ENCODE measurements at regions not wholly inside any gene's neighbourhood (a gene's known extent, or its start where the extent isn't known, plus 50 kb on each side); places are given as distances from the start of the nearest gene placed in this dataset.

DNA sequence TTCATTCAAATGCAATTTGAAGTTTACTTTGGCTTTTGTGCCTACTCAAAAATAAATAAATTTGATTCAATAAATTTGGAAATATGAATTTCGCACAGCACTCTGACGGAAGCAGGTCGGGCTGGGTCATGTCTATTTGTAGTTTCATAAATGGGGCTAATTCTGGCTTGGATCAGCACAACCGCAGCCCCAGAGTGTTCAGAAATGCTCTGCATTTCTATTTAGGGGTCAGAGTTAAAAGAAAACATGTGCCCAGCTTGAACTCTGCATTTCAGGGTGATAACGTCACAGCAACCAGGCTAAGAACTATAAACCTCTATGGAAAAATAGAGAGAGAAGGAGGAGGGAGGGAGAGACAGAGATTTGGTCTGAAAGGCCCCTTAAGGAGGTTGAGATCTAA is 480.9 kb upstream of the NOX3 start:
- FAIRE-seq (no peak), DNase-seq (ENCODE audit: low read depth in 1 of 2, low spot score in 1 of 2) (no peak), ATAC-seq (no peak)
- ChIA-PET POLR2A (no interaction called here), CTCF (no interaction called here)
- no peak overlapping the region for H3K4me3 ChIP-seq
- TF ChIP-seq KDM1A (IDR thresholded peaks at IDR 0.05; ENCODE audit: low read depth) (no peak), CBX2 (IDR thresholded peaks at IDR 0.05; ENCODE audit: borderline replicate concordance, low read depth) (no peak), POLR2A (IDR thresholded peaks at IDR 0.05; ENCODE audit: low read length) (no peak), PHF8 (IDR thresholded peaks at IDR 0.05; ENCODE audit: borderline replicate concordance, low read depth) (no peak), CBX8 (IDR thresholded peaks at IDR 0.05) (no peak), SREBF2 (IDR thresholded peaks at IDR 0.05) (no peak), KDM5A (IDR thresholded peaks at IDR 0.05) (no peak), ZNF302 (CRISPR knock-in tag; IDR thresholded peaks at IDR 0.05) (no peak), ZSCAN20 (CRISPR knock-in tag; IDR thresholded peaks at IDR 0.05) (no peak), NPAS2 (CRISPR knock-in tag; IDR thresholded peaks at IDR 0.05; ENCODE audit: borderline replicate concordance) (no peak), CEBPB (IDR thresholded peaks at IDR 0.05) (no peak), EHMT2 (IDR thresholded peaks at IDR 0.05; ENCODE audit: low read depth) (no peak), GATA3 (IDR thresholded peaks at IDR 0.05; ENCODE audit: borderline replicate concordance) (no peak), NR3C1 (IDR thresholded peaks at IDR 0.05) (no peak), ESRRA (IDR thresholded peaks at IDR 0.05; ENCODE audit: borderline replicate concordance, low read length) (no peak)
- TF ChIP-seq, protein P1, sequence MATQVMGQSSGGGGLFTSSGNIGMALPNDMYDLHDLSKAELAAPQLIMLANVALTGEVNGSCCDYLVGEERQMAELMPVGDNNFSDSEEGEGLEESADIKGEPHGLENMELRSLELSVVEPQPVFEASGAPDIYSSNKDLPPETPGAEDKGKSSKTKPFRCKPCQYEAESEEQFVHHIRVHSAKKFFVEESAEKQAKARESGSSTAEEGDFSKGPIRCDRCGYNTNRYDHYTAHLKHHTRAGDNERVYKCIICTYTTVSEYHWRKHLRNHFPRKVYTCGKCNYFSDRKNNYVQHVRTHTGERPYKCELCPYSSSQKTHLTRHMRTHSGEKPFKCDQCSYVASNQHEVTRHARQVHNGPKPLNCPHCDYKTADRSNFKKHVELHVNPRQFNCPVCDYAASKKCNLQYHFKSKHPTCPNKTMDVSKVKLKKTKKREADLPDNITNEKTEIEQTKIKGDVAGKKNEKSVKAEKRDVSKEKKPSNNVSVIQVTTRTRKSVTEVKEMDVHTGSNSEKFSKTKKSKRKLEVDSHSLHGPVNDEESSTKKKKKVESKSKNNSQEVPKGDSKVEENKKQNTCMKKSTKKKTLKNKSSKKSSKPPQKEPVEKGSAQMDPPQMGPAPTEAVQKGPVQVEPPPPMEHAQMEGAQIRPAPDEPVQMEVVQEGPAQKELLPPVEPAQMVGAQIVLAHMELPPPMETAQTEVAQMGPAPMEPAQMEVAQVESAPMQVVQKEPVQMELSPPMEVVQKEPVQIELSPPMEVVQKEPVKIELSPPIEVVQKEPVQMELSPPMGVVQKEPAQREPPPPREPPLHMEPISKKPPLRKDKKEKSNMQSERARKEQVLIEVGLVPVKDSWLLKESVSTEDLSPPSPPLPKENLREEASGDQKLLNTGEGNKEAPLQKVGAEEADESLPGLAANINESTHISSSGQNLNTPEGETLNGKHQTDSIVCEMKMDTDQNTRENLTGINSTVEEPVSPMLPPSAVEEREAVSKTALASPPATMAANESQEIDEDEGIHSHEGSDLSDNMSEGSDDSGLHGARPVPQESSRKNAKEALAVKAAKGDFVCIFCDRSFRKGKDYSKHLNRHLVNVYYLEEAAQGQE (IDR thresholded peaks at IDR 0.05): no peak
- TF ChIP-seq, protein P2, sequence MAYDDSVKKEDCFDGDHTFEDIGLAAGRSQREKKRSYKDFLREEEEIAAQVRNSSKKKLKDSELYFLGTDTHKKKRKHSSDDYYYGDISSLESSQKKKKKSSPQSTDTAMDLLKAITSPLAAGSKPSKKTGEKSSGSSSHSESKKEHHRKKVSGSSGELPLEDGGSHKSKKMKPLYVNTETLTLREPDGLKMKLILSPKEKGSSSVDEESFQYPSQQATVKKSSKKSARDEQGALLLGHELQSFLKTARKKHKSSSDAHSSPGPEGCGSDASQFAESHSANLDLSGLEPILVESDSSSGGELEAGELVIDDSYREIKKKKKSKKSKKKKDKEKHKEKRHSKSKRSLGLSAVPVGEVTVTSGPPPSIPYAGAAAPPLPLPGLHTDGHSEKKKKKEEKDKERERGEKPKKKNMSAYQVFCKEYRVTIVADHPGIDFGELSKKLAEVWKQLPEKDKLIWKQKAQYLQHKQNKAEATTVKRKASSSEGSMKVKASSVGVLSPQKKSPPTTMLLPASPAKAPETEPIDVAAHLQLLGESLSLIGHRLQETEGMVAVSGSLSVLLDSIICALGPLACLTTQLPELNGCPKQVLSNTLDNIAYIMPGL (CRISPR knock-in tag; IDR thresholded peaks at IDR 0.05; ENCODE audit: borderline replicate concordance): no peak
- TF ChIP-seq, protein P3, sequence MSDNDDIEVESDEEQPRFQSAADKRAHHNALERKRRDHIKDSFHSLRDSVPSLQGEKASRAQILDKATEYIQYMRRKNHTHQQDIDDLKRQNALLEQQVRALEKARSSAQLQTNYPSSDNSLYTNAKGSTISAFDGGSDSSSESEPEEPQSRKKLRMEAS (IDR thresholded peaks at IDR 0.05): no peak
- TF ChIP-seq, protein P4, sequence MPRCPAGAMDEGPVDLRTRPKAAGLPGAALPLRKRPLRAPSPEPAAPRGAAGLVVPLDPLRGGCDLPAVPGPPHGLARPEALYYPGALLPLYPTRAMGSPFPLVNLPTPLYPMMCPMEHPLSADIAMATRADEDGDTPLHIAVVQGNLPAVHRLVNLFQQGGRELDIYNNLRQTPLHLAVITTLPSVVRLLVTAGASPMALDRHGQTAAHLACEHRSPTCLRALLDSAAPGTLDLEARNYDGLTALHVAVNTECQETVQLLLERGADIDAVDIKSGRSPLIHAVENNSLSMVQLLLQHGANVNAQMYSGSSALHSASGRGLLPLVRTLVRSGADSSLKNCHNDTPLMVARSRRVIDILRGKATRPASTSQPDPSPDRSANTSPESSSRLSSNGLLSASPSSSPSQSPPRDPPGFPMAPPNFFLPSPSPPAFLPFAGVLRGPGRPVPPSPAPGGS (IDR thresholded peaks at IDR 0.05): no peak
- H3K9me3 ChIP-seq: no peaks in the 10 kb centered on the region
- no peak overlapping the region for H3K27ac ChIP-seq
- H3K4me2 ChIP-seq: no peak overlapping the region
- WGBS (ENCODE audit: missing lambda C conversion rate): 59% methylated on average over 5 of the region's 5 CpGs
- no peaks in the 10 kb centered on the region for H3K4me1 ChIP-seq

DNA sequence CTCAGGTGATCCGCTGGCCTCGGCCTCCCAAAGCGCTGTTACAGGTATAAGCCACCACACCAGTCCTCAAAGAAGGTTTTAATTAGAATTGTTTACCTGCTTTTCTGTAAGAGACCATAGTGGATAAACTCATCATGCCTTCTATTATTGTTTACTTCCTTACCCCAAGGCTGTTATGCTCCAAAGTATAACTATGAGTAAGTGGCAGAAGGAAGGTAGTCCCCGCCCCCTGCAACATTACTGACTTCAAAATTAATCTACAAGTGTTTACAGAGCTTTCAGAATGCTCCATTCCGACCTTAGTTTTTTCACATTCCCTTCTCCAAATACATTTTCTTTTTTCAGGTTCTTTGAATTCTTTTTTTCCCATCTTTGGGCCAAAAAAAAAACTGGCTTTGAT is 480.5 kb upstream of the NOX3 start:
- POLR2A ChIA-PET: no interaction called here
- ATAC-seq: no peak
- CTCF ChIA-PET: no interaction called here
- DNase-seq (ENCODE audit: low read depth in 1 of 2, low spot score in 1 of 2): no peak
- H3K4me1 ChIP-seq: no peaks in the 10 kb centered on the region
- TF ChIP-seq, protein P3 (IDR thresholded peaks at IDR 0.05): no peak
- TF ChIP-seq HOXB13 (CRISPR knock-in tag; IDR thresholded peaks at IDR 0.05; ENCODE audit: low read depth) (no peak), NFE2L2 (conservative IDR thresholded peaks at IDR 0.05; ENCODE audit: low read length) (no peak), GATA3 (IDR thresholded peaks at IDR 0.05; ENCODE audit: borderline replicate concordance) (no peak), KDM1A (IDR thresholded peaks at IDR 0.05; ENCODE audit: low read depth) (no peak)
- WGBS (ENCODE audit: missing lambda C conversion rate): 24% methylated on average over 5 of the region's 5 CpGs
- no peaks in the 10 kb centered on the region for H3K9me3 ChIP-seq
- H3K4me3 ChIP-seq: no peak overlapping the region
- no peak for FAIRE-seq
- H3K4me2 ChIP-seq: no peak overlapping the region
- H3K27ac ChIP-seq: no peak overlapping the region

Measured in A549 (cell line).